Spleen (tissue), 7 donors: ENCODE measurements at regions not wholly inside any gene's neighbourhood (a gene's known extent, or its start where the extent isn't known, plus 50 kb on each side); places are given as distances from the start of the nearest gene placed in this dataset.

Experiments used
- CTCF ChIP-seq, 11 experiments: fragments of 200-600 bp in 7 of 11; fragments of 450-650 bp in 4 of 11; sonication (generic) in 4 of 11; IDR thresholded peaks in 8 of 11; conservative IDR thresholded peaks in 3 of 11; 1 replicate in 7 of 11; 2 replicates in 4 of 11; pipeline versions ENCODE4 v1.4.0 to v1.8.0; 2016 to 2021; ENCODE audit warnings: antibody characterized with exemption in 11 of 11, inconsistent platforms in 4 of 11, mild to moderate bottlenecking in 1 of 11
- POLR2A ChIP-seq, 3 donors: fragments of 450-650 bp; IDR thresholded peaks; one replicate each; pipeline ENCODE4 v1.5.1; 2017; ENCODE audit warnings: antibody characterized with exemption in 3 of 3, mild to moderate bottlenecking in 1 of 3
- POLR2AphosphoS5 ChIP-seq, 3 donors: sonication (generic); formaldehyde crosslinking; IDR thresholded peaks; one replicate each; pipeline ENCODE4 v1.5.1; 2017; ENCODE audit warnings: antibody characterized with exemption in 3 of 3
- donor health status: DM: no; HTN: no; CAD: no; lungs with moderate emphysema.
- donor health status: DM: no; HTN: no; CAD: no.
- donor health status: DM: no; HTN: no; CAD: no.

DNA sequence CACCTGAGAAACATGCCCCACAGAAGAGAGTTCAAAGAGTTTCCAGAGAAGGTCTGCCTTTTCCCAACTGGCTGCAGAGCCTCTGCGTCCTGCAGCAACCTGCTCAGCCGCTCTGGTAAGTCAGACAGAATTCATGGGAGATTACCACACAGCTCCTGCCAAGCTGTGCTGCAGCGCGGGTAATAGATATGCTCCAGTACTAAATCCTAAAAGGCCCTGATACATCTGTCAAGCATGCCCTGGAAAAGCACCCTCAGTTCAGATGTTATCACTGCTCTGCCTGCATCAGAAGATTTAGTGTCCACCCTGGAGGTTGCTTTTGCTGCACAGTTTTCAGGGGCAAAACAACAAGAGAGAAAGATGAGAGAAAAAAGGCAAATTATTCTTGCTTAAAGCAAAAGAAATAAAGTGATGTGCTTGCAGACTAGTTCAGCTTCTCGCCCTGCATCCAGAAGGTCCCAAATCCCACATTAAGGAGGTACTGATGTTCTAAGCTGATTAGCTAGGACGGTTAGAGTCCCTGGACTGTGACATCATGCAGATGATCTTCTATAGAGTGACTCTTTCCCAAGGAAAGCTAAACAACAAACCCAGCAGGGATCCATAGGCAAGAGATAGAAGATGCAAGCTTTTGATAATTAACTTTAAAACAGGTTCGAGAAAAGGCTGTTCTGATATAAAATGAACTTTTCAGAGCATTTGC lies 488.6 kb downstream of the BCL11A start:
- TF ChIP-seq CTCF (IDR thresholded peaks at IDR 0.05 in 8 of 11, conservative IDR thresholded peaks at IDR 0.05 in 3 of 11), result no peak
- no peak for TF ChIP-seq POLR2AphosphoS5 (IDR thresholded peaks at IDR 0.05)
- no peak for TF ChIP-seq POLR2A (IDR thresholded peaks at IDR 0.05)
